ENCODE measurements at regions not wholly inside any gene's neighbourhood (a gene's known extent, or its start where the extent isn't known, plus 50 kb on each side); places are given as distances from the start of the nearest gene placed in this dataset.

- H3K9ac ChIP-seq (ENCODE audit: insufficient read depth, low read depth, low read length), result no peak overlapping the region
- in situ Hi-C loops (cut with HindIII; ENCODE audit: extremely low pct_ligation_motif_present, low pct_unique_long_range_greater_than_20kb), result no loop called here
- peaks cover 73% of the 10 kb centered on the region for H3K9me3 ChIP-seq (ENCODE audit: low read length)
- ChIA-PET CTCF (ENCODE audit: low intra/inter-chr PET ratio, low total read pairs) (no interaction called here), POLR2A (no interaction called here)
- H3K4me3 ChIP-seq (replicated peaks in 1 of 3; ENCODE audit: insufficient read depth in 1 of 3, low read depth in 2 of 3, low read length in 3 of 3), result no peak overlapping the region
- no peaks in the 10 kb centered on the region for H3K36me3 ChIP-seq (replicated peaks in 1 of 2; ENCODE audit: control insufficient read depth in 1 of 2, insufficient read depth in 2 of 2, low read length in 2 of 2)
- no peaks in the 10 kb centered on the region for H4K20me1 ChIP-seq (ENCODE audit: insufficient read depth, low read length)
- no peak for FAIRE-seq
- DNase-seq (ENCODE audit: low spot score), result no peak
- H3K4me2 ChIP-seq (ENCODE audit: low read depth, low read length), result no peak overlapping the region
- intact Hi-C loops (cut with micrococcal nuclease; ENCODE audit: unreplicated experiment), result no loop called here
- no peak for TF ChIP-seq ZNF530 (CRISPR knock-in tag; IDR thresholded peaks at IDR 0.05; ENCODE audit: low read depth)
- no peak for TF ChIP-seq GLI4 (CRISPR knock-in tag; IDR thresholded peaks at IDR 0.05; ENCODE audit: borderline replicate concordance)
- no peak for TF ChIP-seq ZNF383 (CRISPR knock-in tag; IDR thresholded peaks at IDR 0.05; ENCODE audit: borderline replicate concordance)
- TF ChIP-seq HIC2 (CRISPR knock-in tag; IDR thresholded peaks at IDR 0.05; ENCODE audit: low read depth), result no peak
- TF ChIP-seq GMEB2 (CRISPR knock-in tag; IDR thresholded peaks at IDR 0.05; ENCODE audit: low read depth), result no peak
- TF ChIP-seq ARID2 (CRISPR knock-in tag; IDR thresholded peaks at IDR 0.05; ENCODE audit: borderline replicate concordance), result no peak
- TF ChIP-seq ZMAT3 (CRISPR knock-in tag; conservative IDR thresholded peaks at IDR 0.05), result no peak
- TF ChIP-seq ZNF761 (CRISPR knock-in tag; conservative IDR thresholded peaks at IDR 0.05), result no peak
- no peak for TF ChIP-seq ARID4A (CRISPR knock-in tag; IDR thresholded peaks at IDR 0.05; ENCODE audit: borderline replicate concordance)
- no peak for TF ChIP-seq ZNF430 (CRISPR knock-in tag; IDR thresholded peaks at IDR 0.05)
- TF ChIP-seq PRPF4 (IDR thresholded peaks at IDR 0.05; ENCODE audit: low read depth, low read length, poor library complexity, severe bottlenecking), result no peak
- TF ChIP-seq ETV6 (CRISPR knock-in tag; conservative IDR thresholded peaks at IDR 0.05), result no peak
- no peak for TF ChIP-seq ZNF558 (CRISPR knock-in tag; IDR thresholded peaks at IDR 0.05; ENCODE audit: borderline replicate concordance)
- no peak for TF ChIP-seq LCORL (IDR thresholded peaks at IDR 0.05)
- TF ChIP-seq LCORL (CRISPR knock-in tag; IDR thresholded peaks at IDR 0.05), result no peak
- TF ChIP-seq ATF7-NPFF (CRISPR knock-in tag; IDR thresholded peaks at IDR 0.05; ENCODE audit: low read depth), result no peak
- TF ChIP-seq ZNF713 (CRISPR knock-in tag; IDR thresholded peaks at IDR 0.05), result no peak
- TF ChIP-seq HDAC6 (IDR thresholded peaks at IDR 0.05; ENCODE audit: low read depth, low read length), result no peak
- TF ChIP-seq TOE1 (CRISPR knock-in tag; IDR thresholded peaks at IDR 0.05), result no peak
- TF ChIP-seq GTF2F1 (IDR thresholded peaks at IDR 0.05; ENCODE audit: low read length), result no peak
- no peak for TF ChIP-seq MTF1 (CRISPR knock-in tag; IDR thresholded peaks at IDR 0.05)
- H3K4me1 ChIP-seq (ENCODE audit: insufficient read depth, low read length), result no peaks in the 10 kb centered on the region
- no peak overlapping the region for H2AFZ ChIP-seq (ENCODE audit: low read length)
- H3K27me3 ChIP-seq (ENCODE audit: control insufficient read depth in 1 of 2, insufficient read depth in 2 of 2, low read length in 2 of 2), result no peaks in the 10 kb centered on the region
- no peaks in the 10 kb centered on the region for H3K79me2 ChIP-seq (ENCODE audit: insufficient read depth, low read length)
- no peak overlapping the region for H3K27ac ChIP-seq (ENCODE audit: extremely low read length, insufficient read depth, low read length)
- ATAC-seq, result no peak
- BruUV-seq (replicated peaks), result no TSS peak
These were observed 940.3 kb upstream of the LCORL start for GRCh38 chr4:18961879-18962278.

Data from HepG2 (cell line).